D721Med (cell line): ENCODE measurements at regions not wholly inside any gene's neighbourhood (a gene's known extent, or its start where the extent isn't known, plus 50 kb on each side); places are given as distances from the start of the nearest gene placed in this dataset.
A peak's percentile ranks its signal among the peaks of the same experiment; 100 is the strongest.
"Not testable (repeated sequence)": the region's sequence is repeated elsewhere in the genome, so short reads cannot be mapped to it uniquely, and the experiment has no call there.

Experiments
- DNase-seq: peaks from one replicate; pipeline ENCODE4 v3.0.0; 2011; ENCODE audit warnings: low spot score; ENCODE audit not compliant: insufficient read length
- FAIRE-seq: peaks from 2 replicates; lab custom pipeline; 2011; peaks lifted over from hg19 to GRCh38; lab: Jason Lieb, UNC
- CTCF ChIP-seq: IDR thresholded peaks from 2 replicates; pipeline ENCODE4 v1.5.1; 2012; ENCODE audit warnings: mild to moderate bottlenecking, control low read depth; ENCODE audit not compliant: insufficient read depth; ENCODE audit errors: missing control alignments

- no peak for TF ChIP-seq CTCF
- DNase-seq, result no peak
- no peak for FAIRE-seq
Measured at GRCh38 chr7:82615527-82615926, 171.9 kb upstream of the CACNA2D1 start.

- FAIRE-seq, result peak; percentile 32
- no peak for DNase-seq
- no peak for TF ChIP-seq CTCF
Measured at GRCh38 chr7:82609746-82610145, 166.2 kb upstream of the CACNA2D1 start.

- TF ChIP-seq CTCF, result peak; percentile 88
- FAIRE-seq (peak; percentile 83), DNase-seq (no peak)
Measured at GRCh38 chr7:82605247-82605864, 161.8 kb upstream of the CACNA2D1 start.

- DNase-seq (no peak), FAIRE-seq (no peak)
- no peak for TF ChIP-seq CTCF
Measured at GRCh38 chr7:82602066-82602465, 158.5 kb upstream of the CACNA2D1 start.

- no peak for TF ChIP-seq CTCF
- FAIRE-seq (no peak), DNase-seq (no peak)
Measured at GRCh38 chr7:82600531-82600930, 157.0 kb upstream of the CACNA2D1 start.

GRCh38 chr7:82599895-82600294 is 156.3 kb upstream of the CACNA2D1 start:
- DNase-seq, result no peak
- TF ChIP-seq CTCF, result no peak
- FAIRE-seq, result no peak

GRCh38 chr7:82598958-82599357 is 155.4 kb upstream of the CACNA2D1 start:
- no peak for TF ChIP-seq CTCF
- FAIRE-seq (no peak), DNase-seq (no peak)

- DNase-seq, FAIRE-seq: not testable (repeated sequence)
Measured at GRCh38 chr7:82595795-82596194, 152.2 kb upstream of the CACNA2D1 start.
